ENCODE measurements at regions not wholly inside any gene's neighbourhood (a gene's known extent, or its start where the extent isn't known, plus 50 kb on each side); places are given as distances from the start of the nearest gene placed in this dataset.

DNA sequence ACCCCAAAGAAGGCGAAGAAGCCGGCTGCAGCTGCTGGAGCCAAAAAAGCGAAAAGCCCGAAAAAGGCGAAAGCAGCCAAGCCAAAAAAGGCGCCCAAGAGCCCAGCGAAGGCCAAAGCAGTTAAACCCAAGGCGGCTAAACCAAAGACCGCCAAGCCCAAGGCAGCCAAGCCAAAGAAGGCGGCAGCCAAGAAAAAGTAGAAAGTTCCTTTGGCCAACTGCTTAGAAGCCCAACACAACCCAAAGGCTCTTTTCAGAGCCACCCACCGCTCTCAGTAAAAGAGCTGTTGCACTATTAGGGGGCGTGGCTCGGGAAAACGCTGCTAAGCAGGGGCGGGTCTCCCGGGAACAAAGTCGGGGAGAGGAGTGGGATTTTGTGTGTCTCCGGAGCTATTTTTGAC lies 69.6 kb downstream of the HFE start:
- H3K4me3 Mint-ChIP-seq (ENCODE audit: unreplicated experiment), result peak overlapping the region; percentile 96
- TF ChIP-seq, protein P1, sequence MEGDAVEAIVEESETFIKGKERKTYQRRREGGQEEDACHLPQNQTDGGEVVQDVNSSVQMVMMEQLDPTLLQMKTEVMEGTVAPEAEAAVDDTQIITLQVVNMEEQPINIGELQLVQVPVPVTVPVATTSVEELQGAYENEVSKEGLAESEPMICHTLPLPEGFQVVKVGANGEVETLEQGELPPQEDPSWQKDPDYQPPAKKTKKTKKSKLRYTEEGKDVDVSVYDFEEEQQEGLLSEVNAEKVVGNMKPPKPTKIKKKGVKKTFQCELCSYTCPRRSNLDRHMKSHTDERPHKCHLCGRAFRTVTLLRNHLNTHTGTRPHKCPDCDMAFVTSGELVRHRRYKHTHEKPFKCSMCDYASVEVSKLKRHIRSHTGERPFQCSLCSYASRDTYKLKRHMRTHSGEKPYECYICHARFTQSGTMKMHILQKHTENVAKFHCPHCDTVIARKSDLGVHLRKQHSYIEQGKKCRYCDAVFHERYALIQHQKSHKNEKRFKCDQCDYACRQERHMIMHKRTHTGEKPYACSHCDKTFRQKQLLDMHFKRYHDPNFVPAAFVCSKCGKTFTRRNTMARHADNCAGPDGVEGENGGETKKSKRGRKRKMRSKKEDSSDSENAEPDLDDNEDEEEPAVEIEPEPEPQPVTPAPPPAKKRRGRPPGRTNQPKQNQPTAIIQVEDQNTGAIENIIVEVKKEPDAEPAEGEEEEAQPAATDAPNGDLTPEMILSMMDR (IDR thresholded peaks at IDR 0.05; ENCODE audit: partially characterized antibody, unreplicated experiment), result no peak
- peaks cover 31% of the 10 kb centered on the region for H3K9me3 Mint-ChIP-seq (ENCODE audit: unreplicated experiment)
- no peaks in the 10 kb centered on the region for H3K36me3 Mint-ChIP-seq (ENCODE audit: unreplicated experiment)
- H3K27ac Mint-ChIP-seq (ENCODE audit: unreplicated experiment), result peak overlapping the region; percentile 99
- peaks cover 12% of the 10 kb centered on the region for H3K4me1 Mint-ChIP-seq (ENCODE audit: low read depth, unreplicated experiment)
- peaks cover 23% of the 10 kb centered on the region for H3K27me3 Mint-ChIP-seq (ENCODE audit: unreplicated experiment)
- peak; percentile 81 for DNase-seq

DNA sequence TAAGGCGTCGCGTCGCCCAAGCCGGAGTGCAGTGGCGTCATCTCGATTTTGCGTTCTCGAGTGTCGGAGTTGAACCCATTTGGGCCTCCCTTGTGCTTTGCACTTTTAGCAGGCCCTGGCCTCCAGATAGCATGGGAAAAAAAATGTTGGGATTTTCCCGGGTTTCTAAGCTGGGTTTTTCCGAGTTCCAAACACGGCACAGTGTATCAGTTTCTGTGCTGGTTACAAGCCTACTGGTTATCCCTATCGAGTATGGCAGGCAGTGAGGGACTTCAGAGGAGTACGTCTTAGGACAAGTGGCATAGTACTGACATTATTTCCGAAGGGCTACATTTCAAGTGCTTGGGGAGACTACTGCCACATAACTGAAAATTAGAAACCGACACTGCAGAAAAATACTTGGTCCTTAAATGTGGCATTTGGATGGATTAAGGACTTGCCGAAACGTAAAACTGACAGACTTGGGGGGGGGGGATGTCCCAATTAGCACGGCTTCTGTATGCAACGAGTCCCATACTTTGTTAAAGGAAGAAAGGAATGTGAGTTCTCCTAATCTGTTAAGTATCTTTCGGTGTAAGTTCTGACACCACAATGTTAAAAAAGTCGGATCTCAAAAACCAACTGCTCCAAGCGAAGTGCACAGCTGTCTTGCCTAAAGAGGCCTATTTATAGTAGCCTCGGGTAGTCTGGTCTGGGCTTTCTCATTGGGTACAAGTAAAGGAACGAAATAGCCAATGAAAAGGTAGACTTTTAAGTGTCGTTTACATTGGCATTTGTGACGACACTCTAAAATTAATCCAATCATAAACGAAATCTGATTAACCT lies 70.2 kb downstream of the HFE start:
- TF ChIP-seq, protein P1 (IDR thresholded peaks at IDR 0.05; ENCODE audit: partially characterized antibody, unreplicated experiment), result no peak
- peaks cover 12% of the 10 kb centered on the region for H3K4me1 Mint-ChIP-seq (ENCODE audit: low read depth, unreplicated experiment)
- DNase-seq, result no peak
- H3K9me3 Mint-ChIP-seq (ENCODE audit: unreplicated experiment), result peaks cover 31% of the 10 kb centered on the region
- H3K4me3 Mint-ChIP-seq (ENCODE audit: unreplicated experiment), result peak overlapping the region; percentile 96
- H3K27ac Mint-ChIP-seq (ENCODE audit: unreplicated experiment), result peak overlapping the region; percentile 90
- peaks cover 23% of the 10 kb centered on the region for H3K27me3 Mint-ChIP-seq (ENCODE audit: unreplicated experiment)
- H3K36me3 Mint-ChIP-seq (ENCODE audit: unreplicated experiment), result no peaks in the 10 kb centered on the region

DNA sequence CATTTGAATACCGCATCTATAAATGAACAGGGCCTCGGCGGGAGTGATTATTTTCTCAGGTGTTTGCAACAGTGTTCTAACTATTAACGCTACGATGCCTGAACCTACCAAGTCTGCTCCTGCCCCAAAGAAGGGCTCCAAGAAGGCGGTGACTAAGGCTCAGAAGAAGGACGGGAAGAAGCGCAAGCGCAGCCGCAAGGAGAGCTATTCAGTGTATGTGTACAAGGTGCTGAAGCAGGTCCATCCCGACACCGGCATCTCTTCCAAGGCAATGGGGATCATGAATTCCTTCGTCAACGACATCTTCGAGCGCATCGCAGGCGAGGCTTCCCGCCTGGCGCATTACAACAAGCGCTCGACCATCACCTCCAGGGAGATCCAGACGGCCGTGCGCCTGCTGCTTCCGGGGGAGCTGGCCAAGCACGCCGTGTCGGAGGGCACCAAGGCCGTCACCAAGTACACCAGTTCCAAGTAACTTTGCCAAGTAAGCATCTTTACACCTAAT lies 70.9 kb downstream of the HFE start:
- DNase-seq, result peak; percentile 67
- H3K4me1 Mint-ChIP-seq (ENCODE audit: low read depth, unreplicated experiment), result peaks cover 12% of the 10 kb centered on the region
- no peaks in the 10 kb centered on the region for H3K36me3 Mint-ChIP-seq (ENCODE audit: unreplicated experiment)
- H3K9me3 Mint-ChIP-seq (ENCODE audit: unreplicated experiment), result peaks cover 31% of the 10 kb centered on the region
- TF ChIP-seq, protein P1 (IDR thresholded peaks at IDR 0.05; ENCODE audit: partially characterized antibody, unreplicated experiment), result no peak
- peaks cover 23% of the 10 kb centered on the region for H3K27me3 Mint-ChIP-seq (ENCODE audit: unreplicated experiment)
- H3K4me3 Mint-ChIP-seq (ENCODE audit: unreplicated experiment), result peak overlapping the region; percentile 96
- H3K27ac Mint-ChIP-seq (ENCODE audit: unreplicated experiment), result peak overlapping the region; percentile 90

DNA sequence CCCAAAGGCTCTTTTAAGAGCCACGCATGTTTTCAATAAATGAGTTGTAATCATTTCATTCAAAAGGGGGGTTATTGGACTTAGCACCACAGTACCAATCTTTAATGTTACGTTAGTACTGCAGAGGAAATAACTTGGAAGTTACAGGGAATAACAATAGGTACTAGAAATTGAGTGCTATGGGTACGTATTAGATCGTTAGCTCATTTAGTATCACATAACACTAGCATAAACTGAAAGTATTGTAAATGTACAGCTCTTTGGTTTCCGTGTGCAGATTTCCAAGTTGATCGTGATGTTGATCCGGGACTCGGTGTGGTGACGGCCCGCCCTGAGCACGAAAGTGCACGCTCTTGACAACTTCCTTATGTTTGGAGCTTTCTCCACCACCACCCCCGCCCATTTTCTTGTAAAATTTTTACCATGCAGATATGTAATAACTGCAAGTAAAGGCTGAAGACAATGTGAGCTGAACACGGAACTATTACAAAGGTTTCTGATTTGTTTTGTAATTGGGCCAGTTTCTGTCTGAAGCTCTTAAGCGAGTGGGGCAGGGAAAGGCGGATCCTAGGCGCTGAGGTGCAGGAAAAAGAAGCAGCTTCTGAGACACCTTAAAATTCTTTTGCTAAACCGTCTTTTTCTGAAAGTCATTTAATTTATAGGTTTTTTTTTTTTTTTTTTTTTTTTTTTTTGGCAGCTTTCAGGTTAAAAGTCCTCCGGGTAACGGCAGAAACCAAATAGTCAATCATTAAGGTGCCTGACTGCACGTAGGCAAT lies 71.5 kb downstream of the HFE start:
- H3K4me3 Mint-ChIP-seq (ENCODE audit: unreplicated experiment), result peak overlapping the region; percentile 96
- H3K27ac Mint-ChIP-seq (ENCODE audit: unreplicated experiment), result peak overlapping the region; percentile 93
- TF ChIP-seq, protein P1 (IDR thresholded peaks at IDR 0.05; ENCODE audit: partially characterized antibody, unreplicated experiment), result no peak

More for the DNA sequence above, 71.5 kb downstream of the HFE start:
- H3K9me3 Mint-ChIP-seq (ENCODE audit: unreplicated experiment), result peaks cover 31% of the 10 kb centered on the region
- peaks cover 12% of the 10 kb centered on the region for H3K4me1 Mint-ChIP-seq (ENCODE audit: low read depth, unreplicated experiment)
- peak; percentile 37 for DNase-seq
- H3K36me3 Mint-ChIP-seq (ENCODE audit: unreplicated experiment), result no peaks in the 10 kb centered on the region
- peaks cover 23% of the 10 kb centered on the region for H3K27me3 Mint-ChIP-seq (ENCODE audit: unreplicated experiment)
